Neural cell (in vitro differentiated cells): ENCODE measurements at regions not wholly inside any gene's neighbourhood (a gene's known extent, or its start where the extent isn't known, plus 50 kb on each side); places are given as distances from the start of the nearest gene placed in this dataset.

Experiments
- H2AFZ ChIP-seq: fragments of 200-600, 300-800 bp; sonication (generic), shearing (Covaris generic); 2 replicates; pipeline ENCODE4 v1.6.0; 2014; ENCODE audit warnings: low read depth, mild to moderate bottlenecking, antibody characterized with exemption, low read length, moderate library complexity
- H3F3A ChIP-seq: fragments of 200-600 bp; shearing (Covaris generic); 2 replicates; pipeline ENCODE4 v1.6.1; 2016; ENCODE audit warnings: mild to moderate bottlenecking, moderate library complexity, mixed read lengths, antibody characterized with exemption, low read length; ENCODE audit not compliant: insufficient read depth, poor library complexity, severe bottlenecking
- H3K27ac ChIP-seq: fragments of 200-600, 300-800 bp; sonication (generic), shearing (Covaris generic); 2 replicates; pipeline ENCODE4 v1.5.1; 2014; ENCODE audit warnings: mild to moderate bottlenecking, low read length, moderate library complexity
- H3K27me3 ChIP-seq: fragments of 300-800, 200-600 bp; sonication (generic), shearing (Covaris generic); 2 replicates; pipeline ENCODE4 v1.6.0; 2014; ENCODE audit warnings: mild to moderate bottlenecking, low read depth, low read length, moderate library complexity; ENCODE audit not compliant: insufficient read depth
- H3K36me3 ChIP-seq: fragments of 300-800, 200-600 bp; sonication (generic), shearing (Covaris generic); 2 replicates; pipeline ENCODE4 v1.5.1; 2014; ENCODE audit warnings: mild to moderate bottlenecking, antibody characterized with exemption, low read length, moderate library complexity; ENCODE audit not compliant: insufficient read depth
- H3K4me2 ChIP-seq: fragments of 300-800, 200-600 bp; sonication (generic), shearing (Covaris generic); 2 replicates; pipeline ENCODE4 v1.6.0; 2014; ENCODE audit warnings: mild to moderate bottlenecking, low read length
- H3K4me3 ChIP-seq: fragments of 300-800, 200-600 bp; sonication (generic), shearing (Covaris generic); 2 replicates; pipeline ENCODE4 v1.5.1; 2014; ENCODE audit warnings: mild to moderate bottlenecking, low read length, moderate library complexity
- H3K79me2 ChIP-seq: fragments of 200-600 bp; shearing (Covaris generic); replicated peaks from 2 replicates; pipeline ENCODE4 v1.6.0; 2014; ENCODE audit warnings: mild to moderate bottlenecking, low read length, moderate library complexity; ENCODE audit not compliant: insufficient read depth
- H3K9ac ChIP-seq: fragments of 300-800, 200-600 bp; sonication (generic), shearing (Covaris generic); 2 replicates; pipeline ENCODE4 v1.6.1; 2016; ENCODE audit warnings: mild to moderate bottlenecking, low read length, mixed read lengths
- H3K9me2 ChIP-seq: fragments of 200-600 bp; shearing (Covaris generic); 2 replicates; pipeline ENCODE4 v1.6.1; 2016; ENCODE audit warnings: mild to moderate bottlenecking, low read length, mixed read lengths; ENCODE audit not compliant: insufficient read depth
- H3K9me3 ChIP-seq: fragments of 200-600, 300-800 bp; sonication (generic), shearing (Covaris generic); 2 replicates; pipeline ENCODE4 v1.6.1; 2016; ENCODE audit warnings: mild to moderate bottlenecking, mixed run types, low read length, moderate library complexity, mixed read lengths
- H4K20me1 ChIP-seq: fragments of 200-600 bp; shearing (Covaris generic); 2 replicates; pipeline ENCODE4 v1.6.1; 2016; ENCODE audit warnings: mild to moderate bottlenecking, mixed run types; ENCODE audit not compliant: insufficient read depth
- CTCF ChIP-seq: fragments of 450-650 bp; IDR thresholded peaks from 2 replicates; pipeline ENCODE4 v1.5.1; 2014; ENCODE audit warnings: antibody characterized with exemption, mild to moderate bottlenecking, moderate library complexity; ENCODE audit not compliant: poor library complexity, severe bottlenecking
- EP300 ChIP-seq: fragments of 450-650 bp; conservative IDR thresholded peaks from 2 replicates; pipeline ENCODE4 v1.6.1; 2014; ENCODE audit warnings: antibody characterized with exemption, mild to moderate bottlenecking, moderate library complexity; ENCODE audit not compliant: poor library complexity, severe bottlenecking
- EZH2 ChIP-seq: fragments of 200-600, 300-800 bp; shearing (Covaris generic), sonication (generic); IDR thresholded peaks from 2 replicates; pipeline ENCODE4 v1.6.1; 2014; ENCODE audit warnings: antibody characterized with exemption, low read length, borderline replicate concordance, mild to moderate bottlenecking; ENCODE audit not compliant: insufficient read depth, poor library complexity, severe bottlenecking
- MXI1 ChIP-seq: fragments of 450-650 bp; conservative IDR thresholded peaks from 2 replicates; pipeline ENCODE4 v1.6.1; 2014; ENCODE audit warnings: antibody characterized with exemption, mild to moderate bottlenecking; ENCODE audit not compliant: poor library complexity, severe bottlenecking
- POLR2AphosphoS5 ChIP-seq: IDR thresholded peaks from 2 replicates; pipeline ENCODE4 v1.6.1; 2012
- RAD21 ChIP-seq: fragments of 450-650 bp; conservative IDR thresholded peaks from 2 replicates; pipeline ENCODE4 v1.6.1; 2014; ENCODE audit warnings: antibody characterized with exemption, mild to moderate bottlenecking, moderate library complexity
- REST ChIP-seq: IDR thresholded peaks from 2 replicates; pipeline ENCODE4 v1.6.1; 2012; ENCODE audit warnings: borderline replicate concordance
- SMC3 ChIP-seq: fragments of 450-650 bp; conservative IDR thresholded peaks from 2 replicates; pipeline ENCODE4 v1.6.1; 2014; ENCODE audit warnings: antibody characterized with exemption, mild to moderate bottlenecking, moderate library complexity; ENCODE audit not compliant: poor library complexity
- TAF1 ChIP-seq: IDR thresholded peaks from 2 replicates; pipeline ENCODE4 v1.6.1; 2012; ENCODE audit warnings: low read depth

- H3K79me2 ChIP-seq: no peaks in the 10 kb centered on the region
- H3F3A ChIP-seq: no peaks in the 10 kb centered on the region
- H3K4me3 ChIP-seq: no peak overlapping the region
- no peaks in the 10 kb centered on the region for H3K9me2 ChIP-seq
- no peaks in the 10 kb centered on the region for H3K27me3 ChIP-seq
- H3K4me2 ChIP-seq: no peak overlapping the region
- H3K9me3 ChIP-seq: no peaks in the 10 kb centered on the region
- H3K36me3 ChIP-seq: no peaks in the 10 kb centered on the region
- no peaks in the 10 kb centered on the region for H4K20me1 ChIP-seq
- TF ChIP-seq EZH2: no peak
- no peak for TF ChIP-seq SMC3
- no peak overlapping the region for H3K27ac ChIP-seq
- no peak overlapping the region for H2AFZ ChIP-seq
- H3K9ac ChIP-seq: no peak overlapping the region
Measured at GRCh38 chr9:38144421-38144820, 75.4 kb upstream of the SHB start.

- no peaks in the 10 kb centered on the region for H3K36me3 ChIP-seq
- H3K27ac ChIP-seq: no peak overlapping the region
- H3K9me3 ChIP-seq: no peaks in the 10 kb centered on the region
- no peaks in the 10 kb centered on the region for H3F3A ChIP-seq
- no peak overlapping the region for H3K4me3 ChIP-seq
- H3K79me2 ChIP-seq: no peaks in the 10 kb centered on the region
- no peak overlapping the region for H3K4me2 ChIP-seq
- H3K27me3 ChIP-seq: no peaks in the 10 kb centered on the region
- no peak overlapping the region for H3K9ac ChIP-seq
- no peaks in the 10 kb centered on the region for H3K9me2 ChIP-seq
- TF ChIP-seq SMC3: no peak
- no peak for TF ChIP-seq CTCF
- no peak for TF ChIP-seq EZH2
- TF ChIP-seq TAF1: no peak
- H2AFZ ChIP-seq: no peak overlapping the region
- no peaks in the 10 kb centered on the region for H4K20me1 ChIP-seq
Measured at GRCh38 chr9:38141746-38142591, 72.9 kb upstream of the SHB start.

- Histone ChIP-seq H3K27ac (no peak overlapping the region), H3K79me2 (no peaks in the 10 kb centered on the region), H3K9me3 (no peaks in the 10 kb centered on the region), H3K9ac (no peak overlapping the region), H3K4me2 (no peak overlapping the region), H2AFZ (no peak overlapping the region), H3K27me3 (no peaks in the 10 kb centered on the region), H3K4me3 (no peak overlapping the region), H3K9me2 (no peaks in the 10 kb centered on the region), H4K20me1 (no peaks in the 10 kb centered on the region), H3F3A (no peaks in the 10 kb centered on the region), H3K36me3 (no peaks in the 10 kb centered on the region)
- no peak for TF ChIP-seq CTCF
- TF ChIP-seq EP300: no peak
- no peak for TF ChIP-seq REST
- TF ChIP-seq MXI1: no peak
- no peak for TF ChIP-seq RAD21
- no peak for TF ChIP-seq POLR2AphosphoS5
Measured at GRCh38 chr9:38138276-38138675, 69.2 kb upstream of the SHB start.
